Adipocyte (in vitro differentiated cells): ENCODE measurements at regions not wholly inside any gene's neighbourhood (a gene's known extent, or its start where the extent isn't known, plus 50 kb on each side); places are given as distances from the start of the nearest gene placed in this dataset.

Experiments used
- DNase-seq: peaks from one replicate; pipeline ENCODE4 v3.0.0-alpha.2; 2015; ENCODE audit warnings: low read depth
- H3K27me3 ChIP-seq: replicated peaks from 2 replicates; pipeline ENCODE4 v1.7.0; 2013; ENCODE audit warnings: mild to moderate bottlenecking, low read length, moderate library complexity; ENCODE audit not compliant: control insufficient read depth, insufficient read depth
- H3K36me3 ChIP-seq: 2 replicates; pipeline ENCODE4 v1.7.0; 2013; ENCODE audit warnings: low read length, mild to moderate bottlenecking, moderate library complexity; ENCODE audit not compliant: control insufficient read depth, insufficient read depth, severe bottlenecking
- H3K4me1 ChIP-seq: 2 replicates; pipeline ENCODE4 v1.7.0; 2013; ENCODE audit warnings: mild to moderate bottlenecking, low read length, moderate library complexity; ENCODE audit not compliant: control insufficient read depth, insufficient read depth
- H3K4me3 ChIP-seq: 2 replicates; pipeline ENCODE4 v1.7.0; 2013; ENCODE audit warnings: mild to moderate bottlenecking, low read length, moderate library complexity
- H3K9ac ChIP-seq: 2 replicates; pipeline ENCODE4 v1.7.0; 2013; ENCODE audit warnings: mild to moderate bottlenecking, low read length, moderate library complexity
- H3K9me3 ChIP-seq: 2 replicates; pipeline ENCODE4 v1.7.0; 2013; ENCODE audit warnings: mild to moderate bottlenecking, low read length, moderate library complexity; ENCODE audit not compliant: control insufficient read depth

DNA sequence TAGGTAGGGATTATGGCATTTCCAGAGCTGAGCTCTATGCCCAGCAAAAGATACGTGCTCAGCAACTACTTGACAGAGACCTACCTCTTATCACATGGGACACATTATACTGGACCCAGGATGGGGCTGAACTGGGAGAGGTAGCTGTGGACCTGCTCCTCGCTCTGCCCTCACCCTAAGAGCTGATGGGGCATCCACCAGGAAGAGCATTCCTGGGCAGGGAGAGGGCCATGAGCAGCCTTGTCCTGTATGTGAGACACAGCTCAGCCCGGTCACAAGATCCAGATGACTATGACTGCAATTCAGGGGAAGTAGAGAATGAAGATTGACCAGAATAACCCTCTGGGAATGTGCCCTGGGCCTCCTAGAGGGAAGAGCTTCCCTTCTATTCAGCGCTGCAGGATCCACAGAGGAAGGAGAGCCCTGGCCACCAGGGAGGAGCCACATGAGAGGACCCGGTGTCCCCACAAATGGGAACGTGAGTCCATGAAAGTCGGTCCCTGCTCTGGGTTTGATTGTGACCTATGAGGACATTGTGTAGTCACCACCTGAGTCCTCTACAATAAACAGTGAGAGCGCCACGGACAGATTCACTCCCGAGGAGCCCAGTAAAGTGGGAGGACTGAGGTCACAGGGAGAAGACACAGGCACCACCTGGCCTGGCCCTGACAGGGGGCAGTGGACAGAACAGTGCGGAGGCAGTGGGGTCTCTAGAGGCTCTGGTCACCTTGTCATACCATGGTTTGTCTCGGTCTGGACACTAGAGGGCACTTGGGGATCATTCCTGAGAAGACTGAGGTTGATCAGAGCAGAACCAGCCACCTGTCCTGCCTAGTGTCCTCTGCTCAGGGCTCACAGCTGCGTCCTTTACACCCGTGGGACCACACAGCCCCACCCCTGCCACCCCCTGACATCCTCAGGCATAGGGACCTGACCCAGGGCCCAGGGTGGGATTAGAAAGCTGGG lies 99.5 kb downstream of the ZNF280B start:
- DNase-seq, result peak; percentile 14
- peaks cover 17% of the 10 kb centered on the region for H3K9me3 ChIP-seq
- no peak overlapping the region for H3K9ac ChIP-seq
- no peaks in the 10 kb centered on the region for H3K36me3 ChIP-seq
- no peaks in the 10 kb centered on the region for H3K4me1 ChIP-seq
- H3K27me3 ChIP-seq, result peaks cover 54% of the 10 kb centered on the region
- no peak overlapping the region for H3K4me3 ChIP-seq

GRCh38 chr22:22410121-22410520 lies 98.4 kb downstream of the ZNF280B start:
- DNase-seq, result no peak

DNA sequence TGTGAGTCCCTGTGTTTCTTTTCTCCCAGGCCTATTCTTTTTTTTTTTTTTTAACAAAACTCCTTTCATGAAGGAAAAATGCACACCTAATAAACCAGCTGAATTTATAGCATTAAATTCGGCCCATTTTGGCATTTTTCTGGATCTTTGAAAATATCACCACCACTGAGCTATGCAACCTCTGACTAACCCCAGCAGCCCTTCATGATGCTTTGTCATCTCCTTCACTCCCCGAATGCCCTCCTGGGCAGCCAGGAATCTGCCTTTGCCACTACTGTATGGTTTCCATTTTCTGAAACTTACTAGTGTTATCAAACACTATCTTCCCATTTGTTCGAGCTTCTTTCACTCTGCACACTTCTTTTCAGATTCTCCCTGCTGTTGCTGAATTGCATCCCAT lies 97.9 kb downstream of the ZNF280B start:
- no peak for DNase-seq

More at GRCh38 chr22:22410121-22410520, 98.4 kb downstream of the ZNF280B start:
- Histone ChIP-seq H3K4me3 (no peak overlapping the region), H3K9me3 (peaks cover 17% of the 10 kb centered on the region), H3K36me3 (no peaks in the 10 kb centered on the region), H3K9ac (no peak overlapping the region), H3K27me3 (peaks cover 55% of the 10 kb centered on the region), H3K4me1 (no peaks in the 10 kb centered on the region)

GRCh38 chr22:22414266-22414665 lies 94.3 kb downstream of the ZNF280B start:
- H3K4me3 ChIP-seq, result no peak overlapping the region
- H3K27me3 ChIP-seq, result peaks cover 69% of the 10 kb centered on the region
- no peaks in the 10 kb centered on the region for H3K4me1 ChIP-seq
- no peak overlapping the region for H3K9ac ChIP-seq
- no peaks in the 10 kb centered on the region for H3K36me3 ChIP-seq
- DNase-seq, result no peak
- peaks cover 27% of the 10 kb centered on the region for H3K9me3 ChIP-seq

More for the DNA sequence above, 97.9 kb downstream of the ZNF280B start:
- Histone ChIP-seq H3K9ac (no peak overlapping the region), H3K27me3 (peaks cover 56% of the 10 kb centered on the region), H3K4me3 (no peak overlapping the region), H3K36me3 (no peaks in the 10 kb centered on the region), H3K9me3 (peaks cover 17% of the 10 kb centered on the region), H3K4me1 (no peaks in the 10 kb centered on the region)

- Histone ChIP-seq H3K27me3 (peaks cover 89% of the 10 kb centered on the region), H3K9ac (no peak overlapping the region), H3K4me1 (no peaks in the 10 kb centered on the region), H3K9me3 (peaks cover 21% of the 10 kb centered on the region), H3K4me3 (no peak overlapping the region), H3K36me3 (no peaks in the 10 kb centered on the region)
- DNase-seq, result no peak
These were observed 90.9 kb downstream of the ZNF280B start for GRCh38 chr22:22417495-22418162.

DNA sequence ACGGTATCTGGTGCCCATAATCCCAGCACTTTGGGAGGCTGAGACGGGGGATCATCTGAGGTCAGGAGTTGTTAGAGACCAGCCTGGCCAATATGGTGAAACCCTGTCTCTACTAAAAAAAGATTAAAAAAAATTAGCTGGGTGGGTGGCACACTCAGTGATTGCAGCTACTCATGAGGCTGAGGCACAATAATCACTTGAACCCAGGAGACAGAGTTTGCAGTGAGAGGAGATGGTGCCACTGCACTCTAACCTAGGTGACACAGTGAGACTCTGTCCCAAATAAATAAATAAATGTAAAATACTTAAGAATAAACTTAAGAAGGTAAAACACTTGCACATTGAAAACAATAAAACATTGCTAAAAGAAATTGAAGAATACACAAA lies 90.4 kb downstream of the ZNF280B start:
- Histone ChIP-seq H3K9ac (no peak overlapping the region), H3K9me3 (peaks cover 16% of the 10 kb centered on the region), H3K27me3 (peaks cover 84% of the 10 kb centered on the region), H3K4me3 (no peak overlapping the region), H3K4me1 (no peaks in the 10 kb centered on the region), H3K36me3 (no peaks in the 10 kb centered on the region)
- DNase-seq, result no peak

DNA sequence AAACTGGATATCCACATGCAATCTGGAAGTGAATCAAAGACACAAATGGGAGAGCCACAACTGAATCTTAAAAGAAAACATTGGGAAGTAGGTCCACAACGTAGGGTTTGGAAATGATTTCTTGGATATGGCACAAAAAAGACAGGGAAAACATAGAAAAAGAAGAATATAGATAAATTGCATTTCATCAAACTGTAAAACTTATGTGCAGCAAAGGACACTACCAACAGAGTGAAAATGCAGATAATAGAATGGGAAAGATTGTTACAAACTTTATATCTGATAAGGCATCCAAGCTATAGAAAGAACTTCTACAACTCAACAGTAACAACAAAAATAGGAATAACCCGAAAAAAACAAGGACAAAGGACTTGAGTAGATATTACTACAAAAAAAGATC lies 89.6 kb downstream of the ZNF280B start:
- no peaks in the 10 kb centered on the region for H3K4me1 ChIP-seq
- no peaks in the 10 kb centered on the region for H3K36me3 ChIP-seq
- peaks cover 82% of the 10 kb centered on the region for H3K27me3 ChIP-seq
- DNase-seq, result no peak
- no peak overlapping the region for H3K9ac ChIP-seq
- peaks cover 10% of the 10 kb centered on the region for H3K9me3 ChIP-seq
- no peak overlapping the region for H3K4me3 ChIP-seq

DNA sequence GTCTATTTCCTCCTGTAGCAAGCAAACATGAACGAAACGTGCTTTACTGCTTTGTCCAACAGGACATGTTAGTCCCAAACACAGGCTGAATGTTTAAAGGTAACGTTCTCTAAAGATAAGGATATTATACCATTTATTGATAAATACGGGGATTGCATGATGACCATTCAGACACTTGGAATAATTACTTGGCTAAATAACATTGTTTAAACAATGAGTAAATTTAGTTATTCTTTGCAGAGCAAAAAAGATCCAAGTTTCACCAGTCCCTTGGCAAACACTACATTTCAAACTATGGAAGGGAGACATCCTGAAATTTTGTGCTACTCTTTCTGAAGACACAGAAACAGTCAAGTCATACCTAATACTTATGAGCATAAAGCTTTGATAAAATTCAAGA lies 88.0 kb downstream of the ZNF280B start:
- peaks cover 84% of the 10 kb centered on the region for H3K27me3 ChIP-seq
- peaks cover 10% of the 10 kb centered on the region for H3K9me3 ChIP-seq
- DNase-seq, result no peak
- no peak overlapping the region for H3K9ac ChIP-seq
- H3K4me1 ChIP-seq, result no peaks in the 10 kb centered on the region
- H3K36me3 ChIP-seq, result no peaks in the 10 kb centered on the region
- no peak overlapping the region for H3K4me3 ChIP-seq

GRCh38 chr22:22421392-22421791 lies 87.2 kb downstream of the ZNF280B start:
- Histone ChIP-seq H3K9me3 (peaks cover 10% of the 10 kb centered on the region), H3K4me1 (no peaks in the 10 kb centered on the region), H3K4me3 (no peak overlapping the region), H3K9ac (no peak overlapping the region), H3K36me3 (no peaks in the 10 kb centered on the region), H3K27me3 (peaks cover 84% of the 10 kb centered on the region)
- DNase-seq, result no peak

DNA sequence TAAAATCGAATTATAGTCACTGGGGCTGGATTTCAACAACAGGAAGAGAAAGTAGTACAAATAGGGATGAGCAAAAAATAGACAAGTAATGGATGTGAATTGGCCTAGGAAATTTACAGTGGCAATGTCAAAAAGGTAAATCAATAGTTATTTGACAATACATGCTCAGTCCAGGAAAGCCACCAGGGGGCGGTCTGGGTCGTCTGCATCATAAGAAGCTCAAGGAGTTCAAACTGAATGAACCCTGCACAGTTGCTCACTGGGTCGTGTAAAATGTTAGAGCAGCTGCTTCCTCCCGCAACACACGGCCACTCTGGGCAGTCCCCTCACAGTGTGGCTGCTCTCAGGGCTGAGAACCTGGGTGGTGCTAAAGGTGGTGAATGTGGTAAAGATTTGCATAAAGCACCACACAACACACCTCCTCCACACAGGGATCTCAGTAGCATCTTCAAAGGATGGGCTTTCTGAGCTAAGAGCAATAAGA lies 85.9 kb downstream of the ZNF280B start:
- peaks cover 84% of the 10 kb centered on the region for H3K27me3 ChIP-seq
- H3K36me3 ChIP-seq, result no peaks in the 10 kb centered on the region
- peak; percentile 60 for DNase-seq

GRCh38 chr22:22423681-22424080 lies 84.9 kb downstream of the ZNF280B start:
- H3K36me3 ChIP-seq, result no peaks in the 10 kb centered on the region
- H3K27me3 ChIP-seq, result peaks cover 80% of the 10 kb centered on the region
- H3K4me1 ChIP-seq, result no peaks in the 10 kb centered on the region
- H3K9ac ChIP-seq, result no peak overlapping the region
- H3K9me3 ChIP-seq, result peaks cover 4% of the 10 kb centered on the region
- no peak overlapping the region for H3K4me3 ChIP-seq
- DNase-seq, result no peak

More for the DNA sequence above, 85.9 kb downstream of the ZNF280B start:
- Histone ChIP-seq H3K9ac (no peak overlapping the region), H3K4me1 (no peaks in the 10 kb centered on the region), H3K9me3 (peaks cover 10% of the 10 kb centered on the region), H3K4me3 (no peak overlapping the region)
